ENCODE measurements at regions not wholly inside any gene's neighbourhood (a gene's known extent, or its start where the extent isn't known, plus 50 kb on each side); places are given as distances from the start of the nearest gene placed in this dataset.
A peak's percentile ranks its signal among the peaks of the same experiment; 100 is the strongest.

DNA sequence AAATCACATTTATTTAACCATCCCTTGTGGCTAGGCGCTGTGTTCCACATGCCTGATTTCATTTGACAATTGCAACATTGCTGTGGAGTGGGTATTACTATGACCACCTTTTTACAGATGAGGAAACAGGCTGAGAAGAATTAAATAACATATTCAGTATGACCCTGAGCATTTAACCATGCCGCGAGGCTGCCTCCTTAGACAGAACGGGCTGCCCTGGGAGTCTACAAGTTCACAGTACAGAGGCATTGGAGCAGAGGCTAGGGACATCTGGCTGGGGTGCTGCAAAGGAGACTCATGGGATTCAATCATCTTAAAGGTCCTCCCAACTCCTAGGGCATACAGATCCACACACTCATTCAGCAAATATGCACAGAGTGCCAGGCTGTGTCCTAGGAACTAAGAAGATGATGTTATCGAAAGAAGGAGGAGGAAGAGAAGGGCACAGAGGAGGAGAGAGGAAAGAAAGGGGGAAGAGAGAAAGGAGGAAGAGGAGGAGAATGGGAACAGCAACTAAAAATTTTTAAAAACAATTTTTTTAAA, 164.7 kb upstream of the CCND2 start:
- no peak overlapping the region for H3K4me3 ChIP-seq
- DNase-seq (no peak), ATAC-seq (no peak)
- no peaks in the 10 kb centered on the region for H3K4me1 ChIP-seq
- intact Hi-C loops (cut with DNase I) = no loop called here
- TF ChIP-seq, protein P1, sequence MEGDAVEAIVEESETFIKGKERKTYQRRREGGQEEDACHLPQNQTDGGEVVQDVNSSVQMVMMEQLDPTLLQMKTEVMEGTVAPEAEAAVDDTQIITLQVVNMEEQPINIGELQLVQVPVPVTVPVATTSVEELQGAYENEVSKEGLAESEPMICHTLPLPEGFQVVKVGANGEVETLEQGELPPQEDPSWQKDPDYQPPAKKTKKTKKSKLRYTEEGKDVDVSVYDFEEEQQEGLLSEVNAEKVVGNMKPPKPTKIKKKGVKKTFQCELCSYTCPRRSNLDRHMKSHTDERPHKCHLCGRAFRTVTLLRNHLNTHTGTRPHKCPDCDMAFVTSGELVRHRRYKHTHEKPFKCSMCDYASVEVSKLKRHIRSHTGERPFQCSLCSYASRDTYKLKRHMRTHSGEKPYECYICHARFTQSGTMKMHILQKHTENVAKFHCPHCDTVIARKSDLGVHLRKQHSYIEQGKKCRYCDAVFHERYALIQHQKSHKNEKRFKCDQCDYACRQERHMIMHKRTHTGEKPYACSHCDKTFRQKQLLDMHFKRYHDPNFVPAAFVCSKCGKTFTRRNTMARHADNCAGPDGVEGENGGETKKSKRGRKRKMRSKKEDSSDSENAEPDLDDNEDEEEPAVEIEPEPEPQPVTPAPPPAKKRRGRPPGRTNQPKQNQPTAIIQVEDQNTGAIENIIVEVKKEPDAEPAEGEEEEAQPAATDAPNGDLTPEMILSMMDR (IDR thresholded peaks at IDR 0.05) = no peak
- peaks cover 12% of the 10 kb centered on the region for H3K27me3 ChIP-seq (ENCODE audit: low read depth)
- H3K36me3 ChIP-seq = no peaks in the 10 kb centered on the region
- no peak overlapping the region for H3K27ac ChIP-seq
- no peaks in the 10 kb centered on the region for H3K9me3 ChIP-seq

DNA sequence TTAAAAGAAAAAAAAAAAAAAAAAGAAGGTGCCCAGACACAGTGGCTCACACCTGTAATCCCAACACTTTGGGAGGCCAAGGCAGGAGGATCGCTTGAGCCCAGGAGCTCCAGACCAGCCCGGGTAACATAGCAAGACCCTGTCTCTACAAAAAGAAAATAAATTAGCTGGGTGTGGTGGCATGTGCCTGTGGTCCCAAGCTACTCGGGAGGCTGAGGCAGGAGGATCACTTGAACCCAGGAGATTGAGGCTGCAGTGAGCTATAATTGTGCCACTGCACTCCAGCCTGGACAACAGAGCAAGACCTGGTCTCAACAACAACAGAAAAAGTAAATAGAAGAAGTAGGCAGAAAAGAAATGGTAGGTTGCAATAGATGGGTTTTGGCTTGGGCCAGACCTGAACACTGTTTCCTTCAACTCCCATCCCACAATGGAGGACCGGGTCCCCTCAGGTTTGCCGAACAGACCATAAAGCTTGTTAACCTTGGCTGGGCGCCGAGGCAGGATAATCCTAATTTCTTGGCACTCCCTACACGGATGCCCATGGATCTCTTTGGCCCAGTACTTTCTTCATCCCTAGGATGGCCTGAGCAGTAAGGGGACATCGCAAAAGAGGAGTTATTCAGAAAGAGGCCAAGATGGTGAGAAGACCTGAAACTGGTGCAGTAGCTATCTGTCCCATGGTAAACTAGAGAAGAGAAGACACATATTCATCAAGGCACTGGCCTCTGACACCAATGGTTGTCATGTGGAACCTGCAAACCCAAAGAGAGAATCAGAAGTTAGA, 165.5 kb upstream of the CCND2 start:
- DNase-seq = no peak
- ATAC-seq = peak; percentile 16 to 21
- H3K4me3 ChIP-seq = no peak overlapping the region
- no peaks in the 10 kb centered on the region for H3K4me1 ChIP-seq
- no peaks in the 10 kb centered on the region for H3K36me3 ChIP-seq
- H3K27ac ChIP-seq = no peak overlapping the region
- TF ChIP-seq, protein P1 (IDR thresholded peaks at IDR 0.05) = no peak
- intact Hi-C loops (cut with DNase I) = no loop called here
- H3K9me3 ChIP-seq = no peaks in the 10 kb centered on the region
- peaks cover 6% of the 10 kb centered on the region for H3K27me3 ChIP-seq (ENCODE audit: low read depth)

DNA sequence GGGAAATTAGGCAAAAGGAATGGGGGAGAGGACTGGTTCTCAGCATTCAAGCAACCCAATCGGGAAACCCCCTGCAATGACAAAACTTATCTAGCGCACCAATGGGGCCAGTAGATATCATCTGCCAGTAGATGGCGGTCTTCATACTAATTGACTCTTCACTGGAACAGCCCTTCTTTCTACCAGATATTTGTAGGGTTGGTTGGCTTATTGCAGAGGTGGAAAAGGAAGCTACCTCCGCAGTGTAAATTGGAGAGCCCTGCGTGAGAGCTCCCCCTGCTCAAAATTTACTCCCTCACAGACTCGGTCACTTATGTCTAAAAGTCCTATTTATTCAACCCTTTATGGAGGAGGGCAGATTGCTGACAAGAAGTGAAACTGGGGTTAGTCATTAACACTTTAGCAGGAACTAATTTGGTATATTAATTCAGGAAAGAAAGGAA, 166.1 kb upstream of the CCND2 start:
- Histone ChIP-seq H3K27ac (no peak overlapping the region), H3K4me3 (no peak overlapping the region), H3K36me3 (no peaks in the 10 kb centered on the region), H3K4me1 (no peaks in the 10 kb centered on the region), H3K9me3 (no peaks in the 10 kb centered on the region), H3K27me3 (ENCODE audit: low read depth) (peaks cover 6% of the 10 kb centered on the region)
- intact Hi-C loops (cut with DNase I) = no loop called here
- ATAC-seq (peak; percentile 86 to 93), DNase-seq (no peak)
- TF ChIP-seq, protein P1 (IDR thresholded peaks at IDR 0.05) = peak; percentile 72

DNA sequence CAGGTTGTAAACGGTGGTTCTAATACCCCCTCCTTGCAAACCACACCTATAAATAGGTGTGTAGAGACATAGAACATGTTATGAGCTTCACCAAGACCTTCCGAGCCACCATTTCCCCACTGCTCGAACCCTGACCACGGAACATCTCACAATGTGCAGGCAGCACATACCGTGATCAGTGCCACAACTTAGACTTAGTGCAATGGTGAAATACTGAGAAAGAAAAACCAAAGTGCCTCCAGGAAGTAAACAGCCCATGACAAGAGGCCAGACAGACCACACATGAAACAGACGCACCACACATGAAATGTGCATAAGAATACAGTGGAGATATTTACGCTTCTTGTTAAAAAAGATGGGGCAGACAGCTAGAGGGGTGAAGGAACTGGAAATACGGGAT, 166.9 kb upstream of the CCND2 start:
- no peak overlapping the region for H3K27ac ChIP-seq
- DNase-seq (no peak), ATAC-seq (no peak)
- no peaks in the 10 kb centered on the region for H3K9me3 ChIP-seq
- no peaks in the 10 kb centered on the region for H3K36me3 ChIP-seq
- intact Hi-C loops (cut with DNase I) = no loop called here
- TF ChIP-seq, protein P1 (IDR thresholded peaks at IDR 0.05) = no peak
- no peaks in the 10 kb centered on the region for H3K4me1 ChIP-seq
- no peak overlapping the region for H3K4me3 ChIP-seq
- H3K27me3 ChIP-seq (ENCODE audit: low read depth) = peaks cover 6% of the 10 kb centered on the region

DNA sequence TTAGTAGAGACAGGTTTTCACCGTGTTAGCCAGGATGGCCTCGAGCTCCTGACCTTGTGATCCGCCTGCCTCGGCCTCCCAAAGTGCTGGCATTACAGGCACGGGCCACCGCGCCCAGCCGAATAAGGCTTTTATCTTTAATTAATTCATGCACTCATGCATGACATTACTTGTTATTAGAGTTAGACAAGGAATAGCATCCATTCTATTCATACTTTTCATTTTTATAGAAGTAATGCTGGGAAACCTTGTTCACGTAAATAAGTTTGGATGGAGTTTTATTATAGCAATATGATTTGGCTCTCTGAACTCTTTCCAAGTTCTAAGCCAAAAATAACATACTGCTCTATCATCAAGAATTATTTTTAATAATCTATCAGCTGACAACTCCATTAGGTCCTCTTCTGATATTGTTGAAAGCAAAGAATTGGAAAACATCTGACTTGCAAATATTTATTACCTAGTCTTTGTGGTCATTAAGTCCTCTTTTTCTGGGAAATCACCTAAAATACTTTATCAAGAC, 168.8 kb upstream of the CCND2 start:
- Histone ChIP-seq H3K9me3 (no peaks in the 10 kb centered on the region), H3K27ac (no peak overlapping the region), H3K4me3 (no peak overlapping the region), H3K36me3 (no peaks in the 10 kb centered on the region), H3K27me3 (ENCODE audit: low read depth) (peaks cover 6% of the 10 kb centered on the region), H3K4me1 (no peaks in the 10 kb centered on the region)
- DNase-seq = no peak
- TF ChIP-seq, protein P1 (IDR thresholded peaks at IDR 0.05) = no peak
- intact Hi-C loops (cut with DNase I) = no loop called here
- ATAC-seq = no peak
